D721Med (cell line): ENCODE measurements at regions not wholly inside any gene's neighbourhood (a gene's known extent, or its start where the extent isn't known, plus 50 kb on each side); places are given as distances from the start of the nearest gene placed in this dataset.

Experiments
- DNase-seq: peaks from one replicate; pipeline ENCODE4 v3.0.0; 2011; ENCODE audit warnings: low spot score; ENCODE audit not compliant: insufficient read length
- FAIRE-seq: peaks from 2 replicates; lab custom pipeline; 2011; peaks lifted over from hg19 to GRCh38; lab: Jason Lieb, UNC
- TF ChIP-seq, protein P1 (sequence below): IDR thresholded peaks from 2 replicates; pipeline ENCODE4 v1.5.1; 2012; ENCODE audit warnings: mild to moderate bottlenecking, control low read depth; ENCODE audit not compliant: insufficient read depth; ENCODE audit errors: missing control alignments

DNA sequence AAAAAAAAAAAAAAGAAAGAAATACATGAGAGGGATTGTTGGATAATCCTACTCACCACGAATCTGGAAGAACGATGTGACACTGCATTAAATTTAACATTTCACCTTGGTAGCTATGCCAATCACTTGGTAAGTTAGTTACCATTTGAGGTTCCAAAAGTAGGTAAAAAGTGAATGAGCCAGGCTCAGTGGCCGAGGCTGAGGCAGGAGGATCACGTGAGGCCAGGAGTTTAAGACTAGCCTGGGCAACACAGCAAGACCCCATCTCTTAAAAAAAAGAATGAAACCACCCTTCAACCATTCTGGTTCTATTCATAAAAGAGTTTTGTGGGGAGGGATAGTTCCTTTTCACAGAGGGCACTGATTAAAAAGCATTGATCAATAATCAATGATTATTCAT, 133.6 kb downstream of the ADSS2 start:
- no peak for FAIRE-seq
- TF ChIP-seq, protein P1, sequence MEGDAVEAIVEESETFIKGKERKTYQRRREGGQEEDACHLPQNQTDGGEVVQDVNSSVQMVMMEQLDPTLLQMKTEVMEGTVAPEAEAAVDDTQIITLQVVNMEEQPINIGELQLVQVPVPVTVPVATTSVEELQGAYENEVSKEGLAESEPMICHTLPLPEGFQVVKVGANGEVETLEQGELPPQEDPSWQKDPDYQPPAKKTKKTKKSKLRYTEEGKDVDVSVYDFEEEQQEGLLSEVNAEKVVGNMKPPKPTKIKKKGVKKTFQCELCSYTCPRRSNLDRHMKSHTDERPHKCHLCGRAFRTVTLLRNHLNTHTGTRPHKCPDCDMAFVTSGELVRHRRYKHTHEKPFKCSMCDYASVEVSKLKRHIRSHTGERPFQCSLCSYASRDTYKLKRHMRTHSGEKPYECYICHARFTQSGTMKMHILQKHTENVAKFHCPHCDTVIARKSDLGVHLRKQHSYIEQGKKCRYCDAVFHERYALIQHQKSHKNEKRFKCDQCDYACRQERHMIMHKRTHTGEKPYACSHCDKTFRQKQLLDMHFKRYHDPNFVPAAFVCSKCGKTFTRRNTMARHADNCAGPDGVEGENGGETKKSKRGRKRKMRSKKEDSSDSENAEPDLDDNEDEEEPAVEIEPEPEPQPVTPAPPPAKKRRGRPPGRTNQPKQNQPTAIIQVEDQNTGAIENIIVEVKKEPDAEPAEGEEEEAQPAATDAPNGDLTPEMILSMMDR, result no peak
- no peak for DNase-seq

GRCh38 chr1:244318512-244318911, 133.2 kb downstream of the ADSS2 start:
- DNase-seq, result no peak
- TF ChIP-seq, protein P1, result no peak
- no peak for FAIRE-seq

DNA sequence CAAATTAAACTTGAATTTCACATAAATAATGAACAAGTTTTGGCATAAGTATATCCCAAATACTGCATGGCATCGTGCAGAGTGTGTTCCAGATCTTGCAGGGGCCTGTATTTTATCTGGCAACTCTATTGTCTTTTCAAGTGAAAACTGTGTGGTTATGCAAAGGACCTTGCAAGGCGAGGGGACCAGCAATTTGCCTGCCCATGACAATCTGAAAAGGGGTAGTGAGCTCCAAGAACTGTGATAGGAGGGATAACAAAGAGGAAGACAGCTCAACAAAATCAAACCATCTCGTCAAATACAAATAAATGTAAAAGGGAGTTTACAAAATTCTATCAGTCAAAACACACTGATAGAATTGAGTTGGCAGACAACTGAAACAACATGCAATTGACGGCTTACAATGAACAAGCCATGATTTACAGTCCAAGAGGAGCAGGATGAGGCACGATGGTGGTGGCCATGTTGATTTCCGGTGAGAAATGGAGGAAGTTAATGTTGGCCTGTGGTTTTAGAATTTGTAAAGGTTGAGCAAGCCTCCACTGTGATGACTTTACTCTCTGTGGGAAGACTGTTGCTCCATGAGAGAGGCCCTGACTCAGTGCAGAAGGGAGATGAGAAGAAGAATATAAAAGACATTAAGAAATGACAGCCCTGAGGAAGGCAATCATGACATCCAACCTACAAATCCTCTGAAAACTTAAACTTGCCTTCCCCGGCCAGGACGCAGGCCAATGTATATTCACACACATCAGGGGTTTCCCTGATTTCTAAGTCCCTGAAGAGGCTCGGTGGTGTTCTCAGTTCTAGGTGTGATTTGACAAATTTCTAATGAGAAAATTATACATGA, 132.2 kb downstream of the ADSS2 start:
- DNase-seq, result no peak
- TF ChIP-seq, protein P1, result no peak
- no peak for FAIRE-seq

DNA sequence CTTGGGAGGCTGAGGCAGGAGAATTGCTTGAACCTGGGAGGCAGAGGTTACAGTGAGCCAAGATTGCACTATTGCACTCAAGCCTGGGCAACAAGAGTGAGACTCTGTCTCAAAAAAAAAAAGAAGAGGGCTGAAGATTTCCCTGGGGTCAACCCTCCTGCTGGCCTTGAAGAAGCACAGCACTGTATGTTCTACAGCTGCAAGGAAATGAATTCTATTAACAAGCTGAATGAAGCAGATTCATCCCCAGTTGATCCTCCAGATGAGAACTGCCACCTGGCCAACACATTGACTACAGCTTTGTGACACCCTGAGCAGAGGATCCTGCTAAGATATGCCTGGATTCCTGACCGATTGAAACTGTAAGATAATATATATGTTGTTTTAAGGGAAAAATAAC, 129.5 kb downstream of the ADSS2 start:
- DNase-seq (no peak), FAIRE-seq (no peak)

DNA sequence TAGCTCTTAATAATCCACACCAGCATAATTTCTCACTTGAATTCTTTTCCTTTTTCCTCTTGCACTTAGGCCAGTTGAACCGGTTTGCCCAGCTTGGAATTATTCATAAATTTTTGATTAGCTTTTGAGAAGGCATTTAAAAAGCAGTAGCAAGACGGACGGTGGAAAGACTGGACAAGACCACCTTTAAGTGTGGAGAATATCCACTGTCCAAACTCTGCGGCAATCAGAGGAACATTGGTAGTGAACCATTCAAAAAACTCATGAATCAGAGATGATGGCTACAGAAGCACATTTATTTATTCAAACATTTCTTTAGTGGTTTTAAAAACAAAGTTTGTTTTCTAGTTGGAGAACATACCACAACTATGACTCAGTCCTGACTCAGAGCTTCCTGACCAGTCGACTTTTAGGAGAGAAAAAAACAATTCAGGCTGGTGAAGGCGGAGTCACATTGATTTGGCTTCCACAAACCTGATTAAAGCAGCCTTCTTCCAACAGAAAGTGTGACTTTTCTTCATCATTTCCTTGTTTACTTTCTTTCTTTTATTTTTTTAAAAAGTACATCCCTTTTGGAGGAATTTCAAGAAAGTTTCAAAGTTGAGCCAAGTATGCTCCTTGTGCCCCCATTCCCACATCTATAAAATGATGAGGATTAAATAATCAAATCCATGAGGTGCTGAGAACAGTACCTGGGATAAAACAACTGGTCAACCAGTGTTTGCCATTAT, 128.8 kb downstream of the ADSS2 start:
- DNase-seq (no peak), FAIRE-seq (no peak)
- TF ChIP-seq, protein P1, result no peak

More for the DNA sequence above, 129.5 kb downstream of the ADSS2 start:
- TF ChIP-seq, protein P1, result no peak

- DNase-seq (no peak), FAIRE-seq (no peak)
- TF ChIP-seq, protein P1, result no peak
Observed at GRCh38 chr1:244324176-244324883, 127.4 kb downstream of the ADSS2 start.
